RWPE2 (cell line): ENCODE measurements at regions not wholly inside any gene's neighbourhood (a gene's known extent, or its start where the extent isn't known, plus 50 kb on each side); places are given as distances from the start of the nearest gene placed in this dataset.

ENCODE experiments used
- ATAC-seq: fragments of 200-7000 bp; cut with Tn5 transposase; 3 replicates; pipeline ENCODE4 v1.9.1; 2021; ENCODE audit warnings: low read depth
- DNase-seq: peaks from one replicate; pipeline ENCODE4 v3.0.0-alpha.2; 2020; ENCODE audit warnings: low spot score
- H3K27ac ChIP-seq: fragments of 450-650 bp; 2 replicates; pipeline ENCODE4 v1.5.1; 2017; ENCODE audit warnings: mild to moderate bottlenecking; ENCODE audit not compliant: poor library complexity, severe bottlenecking
- H3K27me3 ChIP-seq: fragments of 250-450 bp; sonication (Bioruptor Pico); 2 replicates; pipeline ENCODE4 v1.5.1; 2021; ENCODE audit warnings: mild to moderate bottlenecking, moderate library complexity; ENCODE audit not compliant: insufficient read depth, poor library complexity, severe bottlenecking
- H3K36me3 ChIP-seq: fragments of 250-450 bp; sonication (Bioruptor Pico); 2 replicates; pipeline ENCODE4 v1.5.1; 2020; ENCODE audit warnings: low read depth, mild to moderate bottlenecking, moderate library complexity
- H3K4me1 ChIP-seq: fragments of 250-450 bp; sonication (Bioruptor Pico); 2 replicates; pipeline ENCODE4 v1.5.1; 2021; ENCODE audit warnings: mild to moderate bottlenecking, moderate library complexity; ENCODE audit not compliant: insufficient read depth, poor library complexity, severe bottlenecking
- H3K4me3 ChIP-seq: fragments of 250-450 bp; sonication (Bioruptor Pico); 2 replicates; pipeline ENCODE4 v1.5.1; 2021; ENCODE audit warnings: mild to moderate bottlenecking, moderate library complexity; ENCODE audit not compliant: severe bottlenecking
- H3K9me3 ChIP-seq: fragments of 250-450 bp; sonication (Bioruptor Pico); 2 replicates; pipeline ENCODE4 v1.5.1; 2021; ENCODE audit warnings: mild to moderate bottlenecking, moderate library complexity; ENCODE audit not compliant: severe bottlenecking
- TF ChIP-seq, protein P1 (sequence below): fragments of 450-650 bp; IDR thresholded peaks from one replicate; pipeline ENCODE4 v1.5.1; 2017; ENCODE audit warnings: mild to moderate bottlenecking, moderate library complexity; ENCODE audit not compliant: poor library complexity, severe bottlenecking

DNA sequence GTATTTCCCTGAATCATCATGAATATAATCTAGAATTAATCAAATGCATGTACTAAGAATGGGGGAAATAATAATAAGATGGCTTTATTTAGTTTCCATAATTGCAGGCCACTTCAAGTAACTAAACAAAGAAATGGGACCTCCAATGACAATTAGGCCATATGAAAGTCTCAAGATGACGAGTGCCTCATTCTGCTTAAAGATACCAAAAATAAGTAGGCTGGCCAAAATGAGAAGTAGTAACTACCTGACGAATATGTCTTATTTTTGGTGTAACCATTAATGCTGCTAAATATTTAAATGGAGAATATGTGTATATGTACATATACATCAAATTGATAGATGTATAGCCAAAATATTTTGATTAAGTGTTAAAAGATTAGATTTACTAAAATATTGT lies 932.6 kb downstream of the EPHA3 start:
- Histone ChIP-seq H3K4me3 (no peak overlapping the region), H3K4me1 (no peaks in the 10 kb centered on the region), H3K27ac (no peak overlapping the region), H3K9me3 (no peaks in the 10 kb centered on the region), H3K36me3 (no peaks in the 10 kb centered on the region), H3K27me3 (no peaks in the 10 kb centered on the region)
- TF ChIP-seq, protein P1, sequence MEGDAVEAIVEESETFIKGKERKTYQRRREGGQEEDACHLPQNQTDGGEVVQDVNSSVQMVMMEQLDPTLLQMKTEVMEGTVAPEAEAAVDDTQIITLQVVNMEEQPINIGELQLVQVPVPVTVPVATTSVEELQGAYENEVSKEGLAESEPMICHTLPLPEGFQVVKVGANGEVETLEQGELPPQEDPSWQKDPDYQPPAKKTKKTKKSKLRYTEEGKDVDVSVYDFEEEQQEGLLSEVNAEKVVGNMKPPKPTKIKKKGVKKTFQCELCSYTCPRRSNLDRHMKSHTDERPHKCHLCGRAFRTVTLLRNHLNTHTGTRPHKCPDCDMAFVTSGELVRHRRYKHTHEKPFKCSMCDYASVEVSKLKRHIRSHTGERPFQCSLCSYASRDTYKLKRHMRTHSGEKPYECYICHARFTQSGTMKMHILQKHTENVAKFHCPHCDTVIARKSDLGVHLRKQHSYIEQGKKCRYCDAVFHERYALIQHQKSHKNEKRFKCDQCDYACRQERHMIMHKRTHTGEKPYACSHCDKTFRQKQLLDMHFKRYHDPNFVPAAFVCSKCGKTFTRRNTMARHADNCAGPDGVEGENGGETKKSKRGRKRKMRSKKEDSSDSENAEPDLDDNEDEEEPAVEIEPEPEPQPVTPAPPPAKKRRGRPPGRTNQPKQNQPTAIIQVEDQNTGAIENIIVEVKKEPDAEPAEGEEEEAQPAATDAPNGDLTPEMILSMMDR = no peak
- no peak for DNase-seq
- ATAC-seq = no peak

DNA sequence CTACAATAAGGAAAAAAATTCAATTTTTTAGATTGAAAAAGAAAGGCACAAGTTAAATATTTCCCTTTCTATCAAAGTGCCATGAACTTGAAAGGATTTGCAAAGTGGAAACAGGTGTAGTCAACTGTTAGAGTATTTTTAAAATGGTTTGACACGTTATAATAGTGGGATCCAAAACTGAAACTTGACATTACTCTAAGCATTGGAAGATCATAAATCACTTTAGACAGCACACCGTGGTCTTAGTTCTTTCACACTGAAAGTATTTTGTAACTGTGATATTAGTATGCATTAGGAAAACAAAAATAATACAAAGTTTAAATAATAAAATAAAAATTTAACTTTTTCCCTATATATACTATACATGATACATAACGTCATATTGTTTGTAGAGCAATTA lies 933.1 kb downstream of the EPHA3 start:
- ATAC-seq = no peak
- Histone ChIP-seq H3K4me1 (no peaks in the 10 kb centered on the region), H3K27ac (no peak overlapping the region), H3K4me3 (no peak overlapping the region), H3K36me3 (no peaks in the 10 kb centered on the region), H3K27me3 (no peaks in the 10 kb centered on the region), H3K9me3 (no peaks in the 10 kb centered on the region)
- DNase-seq = no peak
- TF ChIP-seq, protein P1 = no peak

DNA sequence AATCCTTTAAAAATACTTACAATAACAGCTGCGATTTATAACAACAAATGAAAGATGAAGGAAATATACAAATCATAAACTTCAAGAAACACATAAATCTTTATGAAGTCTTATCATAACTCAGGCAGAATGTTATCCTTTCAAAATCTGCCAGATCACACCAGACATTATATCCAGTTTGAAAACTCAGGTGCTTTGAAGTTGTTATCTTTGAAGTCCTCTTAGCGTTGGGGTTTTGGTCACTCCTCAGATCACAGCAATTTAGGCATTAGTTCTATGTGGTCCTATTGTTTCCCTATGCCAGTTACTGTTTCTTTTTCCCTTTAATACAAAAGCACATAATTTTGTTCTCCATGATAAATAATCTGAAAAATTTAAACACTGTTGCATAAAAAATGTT lies 934.6 kb downstream of the EPHA3 start:
- H3K27ac ChIP-seq = no peak overlapping the region

DNA sequence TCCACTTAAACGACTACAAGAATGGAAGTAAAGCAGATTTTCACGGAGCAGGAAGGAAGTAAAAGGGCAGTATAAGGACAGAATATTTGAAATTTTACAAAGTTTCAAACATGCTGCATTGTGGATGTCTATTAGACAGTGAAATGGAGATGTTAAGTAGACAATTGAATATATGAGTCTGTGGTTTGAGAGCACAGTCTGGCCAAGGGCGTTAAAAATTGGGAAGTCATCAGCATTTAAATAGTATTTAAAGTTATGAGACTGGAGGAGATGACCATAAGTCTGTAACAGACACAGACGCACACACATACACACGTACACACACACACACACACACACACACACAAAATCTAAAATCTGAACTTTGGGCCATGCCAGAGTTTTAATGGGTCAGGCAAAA lies 935.9 kb downstream of the EPHA3 start:
- H3K4me3 ChIP-seq = no peak overlapping the region
- H3K27ac ChIP-seq = no peak overlapping the region
- no peaks in the 10 kb centered on the region for H3K36me3 ChIP-seq
- no peaks in the 10 kb centered on the region for H3K9me3 ChIP-seq
- ATAC-seq (no peak), DNase-seq (no peak)
- H3K27me3 ChIP-seq = no peaks in the 10 kb centered on the region
- TF ChIP-seq, protein P1 = no peak
- no peaks in the 10 kb centered on the region for H3K4me1 ChIP-seq

More for the DNA sequence above, 934.6 kb downstream of the EPHA3 start:
- Histone ChIP-seq H3K36me3 (no peaks in the 10 kb centered on the region), H3K4me1 (no peaks in the 10 kb centered on the region), H3K27me3 (no peaks in the 10 kb centered on the region), H3K4me3 (no peak overlapping the region), H3K9me3 (no peaks in the 10 kb centered on the region)
- TF ChIP-seq, protein P1 = no peak
- no peak for DNase-seq
- ATAC-seq = no peak

DNA sequence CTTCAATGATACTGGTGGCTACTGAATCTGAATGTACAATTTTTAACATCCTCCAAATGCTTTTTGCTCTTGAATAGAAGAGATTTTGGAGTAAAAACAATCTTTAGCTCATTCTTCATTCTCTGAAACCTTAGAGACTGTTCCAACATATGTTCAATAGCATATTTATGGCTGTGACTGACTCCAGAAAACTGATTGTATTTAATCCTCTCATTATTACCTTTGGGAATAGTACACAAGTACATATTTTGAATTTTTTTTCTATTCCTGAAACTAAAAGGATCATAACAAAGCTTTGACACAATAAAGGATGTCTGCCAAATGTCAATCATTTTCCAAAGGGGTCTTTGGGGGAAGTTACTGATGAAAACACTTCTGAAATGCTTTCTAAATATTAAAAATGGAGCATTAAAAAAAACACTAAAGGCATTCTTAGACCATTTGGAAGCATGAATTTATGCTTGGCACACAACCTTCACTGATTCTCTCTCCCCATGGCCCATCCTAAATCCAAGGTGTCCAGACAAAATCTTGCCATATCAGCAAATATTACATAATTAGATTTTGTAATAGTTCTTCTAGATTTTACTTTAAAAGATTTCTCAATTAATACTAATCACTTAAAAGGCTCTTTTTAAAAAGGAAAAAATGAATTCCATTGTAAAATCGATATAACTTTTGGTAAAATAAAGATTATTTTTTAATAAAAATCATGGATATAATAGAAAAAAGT lies 936.8 kb downstream of the EPHA3 start:
- TF ChIP-seq, protein P1 = no peak

More for the DNA sequence above, 936.8 kb downstream of the EPHA3 start:
- Histone ChIP-seq H3K27me3 (no peaks in the 10 kb centered on the region), H3K27ac (no peak overlapping the region), H3K36me3 (no peaks in the 10 kb centered on the region), H3K4me3 (no peak overlapping the region), H3K4me1 (no peaks in the 10 kb centered on the region), H3K9me3 (no peaks in the 10 kb centered on the region)
- no peak for DNase-seq
- ATAC-seq = no peak
